SKM-1 treated with dmso at 0.1 percent for 144 hours (cell line): ENCODE measurements at regions not wholly inside any gene's neighbourhood (a gene's known extent, or its start where the extent isn't known, plus 50 kb on each side); places are given as distances from the start of the nearest gene placed in this dataset.

Source experiments
- DNase-seq: peaks from one replicate; lab custom pipeline; 2025; ENCODE audit not compliant: unreplicated experiment; lab: John Stamatoyannopoulos, UW

- no peak for DNase-seq
Observed at GRCh38 chr12:60834372-60834771, 1238.5 kb downstream of the SLC16A7 start.

- DNase-seq, result no peak
Observed at GRCh38 chr12:60834806-60835205, 1239.0 kb downstream of the SLC16A7 start.

GRCh38 chr12:60836651-60837050 lies 1240.8 kb downstream of the SLC16A7 start:
- no peak for DNase-seq

GRCh38 chr12:60842181-60842580 lies 1246.4 kb downstream of the SLC16A7 start:
- no peak for DNase-seq

GRCh38 chr12:60844101-60844500 lies 1248.3 kb downstream of the SLC16A7 start:
- DNase-seq, result no peak

GRCh38 chr12:60844875-60845274 lies 1249.0 kb downstream of the SLC16A7 start:
- DNase-seq, result no peak

- no peak for DNase-seq
Observed at GRCh38 chr12:60845696-60846095, 1249.9 kb downstream of the SLC16A7 start.

GRCh38 chr12:60847281-60847680 lies 1251.5 kb downstream of the SLC16A7 start:
- DNase-seq, result no peak

- DNase-seq, result no peak
Observed at GRCh38 chr12:60849723-60850122, 1253.9 kb downstream of the SLC16A7 start.

GRCh38 chr12:60853407-60853806 lies 1257.6 kb downstream of the SLC16A7 start:
- no peak for DNase-seq

GRCh38 chr12:60863421-60863820 lies 1267.6 kb downstream of the SLC16A7 start:
- DNase-seq, result no peak

GRCh38 chr12:60872219-60872618 lies 1276.4 kb downstream of the SLC16A7 start:
- DNase-seq, result no peak

GRCh38 chr12:60872850-60873713 lies 1277.3 kb downstream of the SLC16A7 start:
- DNase-seq, result no peak

GRCh38 chr12:60874091-60874490 lies 1278.3 kb downstream of the SLC16A7 start:
- DNase-seq, result no peak

GRCh38 chr12:60920841-60921495 lies 1325.1 kb downstream of the SLC16A7 start:
- DNase-seq, result no peak

GRCh38 chr12:60921541-60921940 lies 1325.7 kb downstream of the SLC16A7 start:
- no peak for DNase-seq

GRCh38 chr12:60926256-60926655 lies 1330.4 kb downstream of the SLC16A7 start:
- no peak for DNase-seq

GRCh38 chr12:60930151-60930550 lies 1330.1 kb upstream of the USP15 start:
- DNase-seq, result no peak

GRCh38 chr12:60935981-60936761 lies 1324.0 kb upstream of the USP15 start:
- no peak for DNase-seq

- no peak for DNase-seq
Observed at GRCh38 chr12:60947533-60947932, 1312.7 kb upstream of the USP15 start.

GRCh38 chr12:60967128-60967527 lies 1293.1 kb upstream of the USP15 start:
- no peak for DNase-seq

- no peak for DNase-seq
Observed at GRCh38 chr12:60977966-60978365, 1282.2 kb upstream of the USP15 start.
